SK-N-SH (cell line): ENCODE measurements at regions not wholly inside any gene's neighbourhood (a gene's known extent, or its start where the extent isn't known, plus 50 kb on each side); places are given as distances from the start of the nearest gene placed in this dataset.
"Not testable (repeated sequence)": the region's sequence is repeated elsewhere in the genome, so short reads cannot be mapped to it uniquely, and the experiment has no call there.

Source experiments
- CTCF ChIA-PET: fragments of 300-600, 350-600 bp; formaldehyde crosslinking; extraction: SDS; loops from one replicate; lab custom pipeline; 2021; lab: Yijun Ruan, JAX
- POLR2A ChIA-PET: fragments of 350-600 bp; sonication (Branson Sonifier 250); formaldehyde crosslinking; extraction: SDS; loops from one replicate; lab custom pipeline; 2020; ENCODE audit warnings: antibody characterized with exemption, inconsistent platforms; lab: Yijun Ruan, JAX
- DNase-seq: peaks from one replicate; pipeline ENCODE4 v3.0.0; 2012
- H2AFZ ChIP-seq: fragments of 200-600 bp; sonication (generic); 2 replicates; pipeline ENCODE4 v1.8.1; 2016; ENCODE audit warnings: antibody characterized with exemption, mild to moderate bottlenecking, low read depth
- H3F3A ChIP-seq: fragments of 200-600 bp; sonication (generic); replicated peaks from 2 replicates; pipeline ENCODE3; 2016; ENCODE audit warnings: antibody characterized with exemption, mild to moderate bottlenecking; ENCODE audit not compliant: insufficient read depth
- H3K27ac ChIP-seq, 2 experiments: fragments of 200-500 bp in 1 of 2; fragments of 200-600 bp in 1 of 2; sonication (Bioruptor generic) in 1 of 2; sonication (generic), shearing (Covaris generic) in 1 of 2; 2 replicates each; pipeline versions ENCODE4 v1.5.1 to v1.6.1; 2014 to 2016; ENCODE audit warnings: low read depth in 2 of 2, inconsistent platforms in 1 of 2, low read length in 1 of 2, mild to moderate bottlenecking in 1 of 2, mixed read lengths in 1 of 2
- H3K27me3 ChIP-seq: fragments of 200-600 bp; sonication (generic), shearing (Covaris generic); 2 replicates; pipeline ENCODE4 v1.6.1; 2016; ENCODE audit warnings: mixed run types; ENCODE audit not compliant: insufficient read depth
- H3K36me3 ChIP-seq, 2 experiments: fragments of 200-500 bp in 1 of 2; fragments of 200-600 bp in 1 of 2; sonication (Bioruptor generic) in 1 of 2; sonication (generic) in 1 of 2; replicated peaks in 1 of 2; 2 replicates each; pipeline versions ENCODE3 to v1.5.1; 2014 to 2016; ENCODE audit warnings: low read length in 1 of 2, mild to moderate bottlenecking in 1 of 2; ENCODE audit not compliant: insufficient read depth in 2 of 2, control insufficient read depth in 1 of 2
- H3K4me1 ChIP-seq, 2 experiments: fragments of 200-500 bp in 1 of 2; fragments of 200-600 bp in 1 of 2; sonication (Bioruptor generic) in 1 of 2; sonication (generic), shearing (Covaris generic) in 1 of 2; 2 replicates each; pipeline versions ENCODE4 v1.5.1 to v1.6.1; 2014 to 2016; ENCODE audit warnings: low read depth in 1 of 2, low read length in 1 of 2, mixed run types in 1 of 2; ENCODE audit not compliant: insufficient read depth in 2 of 2, control insufficient read depth in 1 of 2
- H3K4me2 ChIP-seq: fragments of 200-600 bp; sonication (generic), shearing (Covaris generic); 2 replicates; pipeline ENCODE4 v1.6.1; 2017; ENCODE audit warnings: mixed run types
- H3K4me3 ChIP-seq, 2 experiments: fragments of 200-500 bp in 1 of 2; fragments of 200-600 bp in 1 of 2; sonication (Bioruptor generic) in 1 of 2; sonication (generic), shearing (Covaris generic) in 1 of 2; 2 replicates each; pipeline versions ENCODE4 v1.5.1 to v1.8.1; 2014 to 2016; ENCODE audit warnings: low read depth in 2 of 2, inconsistent platforms in 1 of 2, low read length in 1 of 2, mild to moderate bottlenecking in 1 of 2, mixed read lengths in 1 of 2, moderate library complexity in 1 of 2
- H3K79me2 ChIP-seq: fragments of 200-600 bp; sonication (generic); 2 replicates; pipeline ENCODE4 v1.8.1; 2017; ENCODE audit warnings: mild to moderate bottlenecking; ENCODE audit not compliant: insufficient read depth
- H3K9ac ChIP-seq: fragments of 200-600 bp; sonication (generic); 2 replicates; pipeline ENCODE4 v1.6.1; 2017; ENCODE audit warnings: mixed run types
- H3K9me2 ChIP-seq: fragments of 200-600 bp; sonication (generic); 2 replicates; pipeline ENCODE4 v1.6.1; 2017; ENCODE audit warnings: mixed run types
- H3K9me3 ChIP-seq: fragments of 200-600 bp; sonication (generic); 2 replicates; pipeline ENCODE4 v1.6.1; 2017; ENCODE audit warnings: mixed run types, mild to moderate bottlenecking, moderate library complexity
- H4K20me1 ChIP-seq: fragments of 200-600 bp; sonication (generic); 2 replicates; pipeline ENCODE4 v1.6.1; 2017; ENCODE audit warnings: mild to moderate bottlenecking, mixed run types; ENCODE audit not compliant: insufficient read depth
- ELF1 ChIP-seq: IDR thresholded peaks from 2 replicates; pipeline ENCODE4 v1.4.0; 2012
- EZH2phosphoT487 ChIP-seq: fragments of 200-600 bp; sonication (generic); IDR thresholded peaks from 2 replicates; pipeline ENCODE4 v1.6.1; 2017; ENCODE audit warnings: low read depth, mixed run types, mild to moderate bottlenecking, antibody characterized with exemption, moderate library complexity, borderline replicate concordance
- FOSL2 ChIP-seq: IDR thresholded peaks from 2 replicates; pipeline ENCODE4 v1.4.0; 2012; ENCODE audit warnings: low read depth, mild to moderate bottlenecking, moderate library complexity, borderline replicate concordance
- FOXM1 ChIP-seq: IDR thresholded peaks from 2 replicates; pipeline ENCODE4 v1.4.0; 2012; ENCODE audit warnings: low read depth, mild to moderate bottlenecking
- JUND ChIP-seq: IDR thresholded peaks from 2 replicates; pipeline ENCODE4 v1.4.0; 2012
- MEF2A ChIP-seq: IDR thresholded peaks from 2 replicates; pipeline ENCODE4 v1.4.0; 2012; ENCODE audit warnings: low read depth, borderline replicate concordance
- NFIC ChIP-seq: IDR thresholded peaks from 2 replicates; pipeline ENCODE4 v1.4.0; 2012; ENCODE audit warnings: borderline replicate concordance
- RAD21 ChIP-seq: IDR thresholded peaks from 2 replicates; pipeline ENCODE4 v1.6.1; 2012; ENCODE audit warnings: mild to moderate bottlenecking, low read length
- RCOR1 ChIP-seq: fragments of 150-350 bp; IDR thresholded peaks from 2 replicates; pipeline ENCODE4 v1.6.1; 2017; ENCODE audit warnings: antibody characterized with exemption, low read length
- SMC3 ChIP-seq: IDR thresholded peaks from 2 replicates; pipeline ENCODE4 v1.6.1; 2012; ENCODE audit warnings: low read depth, low read length, improper control_type of control experiment
- WGBS: methylation state at CpG from one replicate; pipeline ENCODE4 v1.1.6; 2017; ENCODE audit warnings: low lambda C conversion rate; 5-methylcytosine and 5-hydroxymethylcytosine counted together
- TF ChIP-seq, protein P1 (sequence below): IDR thresholded peaks from 2 replicates; pipeline ENCODE4 v1.4.0; 2012; ENCODE audit warnings: low read depth
- TF ChIP-seq, protein P2 (sequence below): IDR thresholded peaks from 2 replicates; pipeline ENCODE4 v1.4.0; 2012; ENCODE audit warnings: low read depth, borderline replicate concordance

GRCh38 chr4:37748485-37748884 lies 62.3 kb upstream of the RELL1 start:
- Histone ChIP-seq H3K36me3 (no peaks in the 10 kb centered on the region), H3K27me3 (no peaks in the 10 kb centered on the region), H3K4me3 (no peak overlapping the region), H3K9me2 (no peaks in the 10 kb centered on the region), H3K9me3 (no peaks in the 10 kb centered on the region), H4K20me1 (no peaks in the 10 kb centered on the region), H3K4me2 (no peak overlapping the region), H3K27ac (no peak overlapping the region), H3K79me2 (no peaks in the 10 kb centered on the region), H3K4me1 (no peaks in the 10 kb centered on the region), H3K9ac (no peak overlapping the region), H3F3A (no peaks in the 10 kb centered on the region), H2AFZ (no peak overlapping the region)
- ChIA-PET CTCF (interaction anchor here (1.0 to 1.3 kb wide), 2 partner anchors 142 to 150 kb away, joined by 3 read pairs; partner anchors contain the start of gene TBC1D1), POLR2A (no interaction called here)
- 55% methylated on average over 2 of the region's 2 CpGs for WGBS
- no peak for DNase-seq
- TF ChIP-seq FOXM1: no peak
- TF ChIP-seq SMC3: no peak
- no peak for TF ChIP-seq MEF2A
- no peak for TF ChIP-seq ELF1
- TF ChIP-seq JUND: no peak

DNA sequence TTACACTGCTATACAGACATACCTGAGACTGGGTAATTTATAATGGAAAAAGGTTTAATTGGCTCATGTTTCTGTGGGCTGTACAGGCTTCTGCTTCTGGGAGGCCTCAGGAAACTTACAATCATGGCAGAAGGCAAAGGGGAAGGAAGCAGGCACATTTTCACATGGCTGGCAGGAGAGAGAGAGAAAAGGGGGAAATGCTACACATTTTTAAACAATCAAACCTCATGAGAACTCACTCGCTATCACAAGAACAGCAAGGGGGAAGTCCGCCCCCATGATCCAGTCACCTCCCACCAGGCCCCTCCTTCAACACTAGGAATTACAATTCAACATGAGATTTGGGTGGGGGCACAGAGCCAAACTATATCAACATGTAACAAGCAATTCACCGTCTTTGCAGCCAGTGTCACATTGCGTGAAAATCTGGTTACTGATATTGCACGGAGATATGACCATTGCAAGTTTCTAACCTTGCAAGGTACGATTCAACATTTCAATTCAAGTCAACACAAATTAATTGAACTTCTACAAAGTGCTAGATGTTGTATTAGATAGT lies 61.7 kb upstream of the RELL1 start:
- Histone ChIP-seq H3K9me2 (no peaks in the 10 kb centered on the region), H3K36me3 (no peaks in the 10 kb centered on the region), H3K9ac (no peak overlapping the region), H3K9me3 (no peaks in the 10 kb centered on the region), H3K4me3 (no peak overlapping the region), H3F3A (no peaks in the 10 kb centered on the region), H4K20me1 (no peaks in the 10 kb centered on the region), H3K27ac (no peak overlapping the region), H3K79me2 (no peaks in the 10 kb centered on the region), H3K4me1 (no peaks in the 10 kb centered on the region), H3K27me3 (no peaks in the 10 kb centered on the region; the same call in 1 of the 2 replicates), H3K4me2 (no peak overlapping the region), H2AFZ (no peak overlapping the region)
- POLR2A ChIA-PET: no interaction called here
- no peak for DNase-seq
- TF ChIP-seq FOSL2 (no peak), EZH2phosphoT487 (no peak), RCOR1 (no peak), ELF1 (no peak), NFIC (no peak), RAD21 (no peak)
- TF ChIP-seq, protein P1, sequence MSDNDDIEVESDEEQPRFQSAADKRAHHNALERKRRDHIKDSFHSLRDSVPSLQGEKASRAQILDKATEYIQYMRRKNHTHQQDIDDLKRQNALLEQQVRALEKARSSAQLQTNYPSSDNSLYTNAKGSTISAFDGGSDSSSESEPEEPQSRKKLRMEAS: no peak
- TF ChIP-seq, protein P2, sequence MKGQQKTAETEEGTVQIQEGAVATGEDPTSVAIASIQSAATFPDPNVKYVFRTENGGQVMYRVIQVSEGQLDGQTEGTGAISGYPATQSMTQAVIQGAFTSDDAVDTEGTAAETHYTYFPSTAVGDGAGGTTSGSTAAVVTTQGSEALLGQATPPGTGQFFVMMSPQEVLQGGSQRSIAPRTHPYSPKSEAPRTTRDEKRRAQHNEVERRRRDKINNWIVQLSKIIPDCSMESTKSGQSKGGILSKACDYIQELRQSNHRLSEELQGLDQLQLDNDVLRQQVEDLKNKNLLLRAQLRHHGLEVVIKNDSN: no peak
- CTCF ChIA-PET: no interaction called here
- 78% methylated on average over 6 of the region's 6 CpGs for WGBS

DNA sequence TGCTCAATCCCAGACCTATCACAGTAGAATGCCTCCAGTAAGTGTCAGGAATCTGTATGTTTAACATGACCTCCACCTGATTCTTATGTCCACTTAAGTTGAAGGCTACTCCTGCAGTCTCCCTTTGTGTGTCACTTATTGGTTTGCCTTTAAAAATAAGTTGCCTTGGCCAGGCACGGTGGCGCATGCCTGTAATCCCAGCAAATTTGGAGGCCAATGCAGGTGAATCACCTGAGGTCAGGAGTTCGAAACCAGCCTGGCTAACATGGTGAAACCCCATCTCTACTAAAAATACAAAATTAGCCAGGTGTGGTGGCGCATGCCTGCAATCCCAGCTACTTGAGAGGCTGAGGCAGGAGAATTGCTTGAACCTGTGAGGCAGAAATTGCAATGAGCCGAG lies 60.7 kb upstream of the RELL1 start:
- POLR2A ChIA-PET, H3K9ac ChIP-seq, H3K79me2 ChIP-seq, H3K4me3 ChIP-seq, CTCF ChIA-PET, H2AFZ ChIP-seq, H4K20me1 ChIP-seq, H3K27ac ChIP-seq, H3K4me1 ChIP-seq, DNase-seq, H3F3A ChIP-seq, H3K9me2 ChIP-seq, H3K27me3 ChIP-seq, H3K9me3 ChIP-seq, H3K36me3 ChIP-seq, H3K4me2 ChIP-seq: not testable (repeated sequence)
- WGBS: 64% methylated on average over 5 of the region's 5 CpGs
